ENCODE measurements at regions not wholly inside any gene's neighbourhood (a gene's known extent, or its start where the extent isn't known, plus 50 kb on each side); places are given as distances from the start of the nearest gene placed in this dataset.

DNA sequence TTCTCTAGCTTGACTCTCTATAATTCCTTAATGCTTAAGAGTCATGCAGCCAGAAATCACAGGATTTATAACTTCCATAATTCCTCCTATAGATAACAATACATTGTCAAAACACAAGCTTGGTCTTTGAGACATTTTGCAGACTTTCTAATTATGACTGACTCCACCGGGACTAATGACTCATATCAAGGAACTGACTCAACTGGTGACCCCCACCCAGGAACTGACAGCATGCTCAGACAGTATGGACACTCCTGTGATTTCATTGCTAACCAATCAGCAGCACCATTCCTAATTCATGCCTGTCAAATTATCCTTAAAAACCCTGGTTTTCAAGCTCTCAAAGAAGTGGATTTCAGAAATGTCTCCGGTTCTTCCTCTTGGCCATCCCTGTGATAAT, 670.5 kb upstream of the IMPG1 start:
- ChIA-PET POLR2A (no interaction called here), CTCF (no interaction called here)
- DNase-seq (ENCODE audit: extremely low spot score), result no peak
- no peak for TF ChIP-seq TARDBP (IDR thresholded peaks at IDR 0.05)
- TF ChIP-seq ARNT (IDR thresholded peaks at IDR 0.05), result no peak
- TF ChIP-seq SP1 (IDR thresholded peaks at IDR 0.05), result no peak
- TF ChIP-seq ELF4 (IDR thresholded peaks at IDR 0.05), result no peak
- no peak for TF ChIP-seq FOXA1 (IDR thresholded peaks at IDR 0.05)
- TF ChIP-seq ZNF384 (IDR thresholded peaks at IDR 0.05), result no peak
- TF ChIP-seq HDGF (IDR thresholded peaks at IDR 0.05; ENCODE audit: borderline replicate concordance), result no peak
- TF ChIP-seq BHLHE40 (IDR thresholded peaks at IDR 0.05; ENCODE audit: borderline replicate concordance), result no peak
- no peak for TF ChIP-seq L3MBTL2 (conservative IDR thresholded peaks at IDR 0.05)
- TF ChIP-seq, protein P1, sequence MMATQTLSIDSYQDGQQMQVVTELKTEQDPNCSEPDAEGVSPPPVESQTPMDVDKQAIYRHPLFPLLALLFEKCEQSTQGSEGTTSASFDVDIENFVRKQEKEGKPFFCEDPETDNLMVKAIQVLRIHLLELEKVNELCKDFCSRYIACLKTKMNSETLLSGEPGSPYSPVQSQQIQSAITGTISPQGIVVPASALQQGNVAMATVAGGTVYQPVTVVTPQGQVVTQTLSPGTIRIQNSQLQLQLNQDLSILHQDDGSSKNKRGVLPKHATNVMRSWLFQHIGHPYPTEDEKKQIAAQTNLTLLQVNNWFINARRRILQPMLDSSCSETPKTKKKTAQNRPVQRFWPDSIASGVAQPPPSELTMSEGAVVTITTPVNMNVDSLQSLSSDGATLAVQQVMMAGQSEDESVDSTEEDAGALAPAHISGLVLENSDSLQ (IDR thresholded peaks at IDR 0.05), result no peak
- no peak for TF ChIP-seq LEF1 (IDR thresholded peaks at IDR 0.05; ENCODE audit: borderline replicate concordance)
- no peak for TF ChIP-seq FOXM1 (IDR thresholded peaks at IDR 0.05; ENCODE audit: borderline replicate concordance)
- no peak for TF ChIP-seq FOXK2 (IDR thresholded peaks at IDR 0.05)
- TF ChIP-seq SUZ12 (IDR thresholded peaks at IDR 0.05), result no peak

DNA sequence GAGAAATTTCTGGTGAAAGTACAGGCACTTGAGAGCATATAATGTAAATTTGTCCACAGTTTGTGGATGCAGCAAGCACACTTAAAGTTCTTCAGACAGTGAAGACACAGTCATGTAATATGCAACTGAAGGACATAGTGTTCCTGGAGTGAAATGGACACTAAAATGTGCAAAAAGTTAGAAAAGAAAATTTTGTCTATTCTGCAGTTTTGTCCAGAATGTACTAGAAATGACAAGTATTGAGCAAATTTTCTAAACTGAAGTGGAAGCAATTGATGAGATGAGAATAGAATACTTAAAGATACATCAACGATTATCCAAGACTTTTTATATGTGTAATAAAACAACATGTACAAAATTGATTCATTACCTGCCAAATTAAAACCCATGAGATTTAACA, 647.0 kb upstream of the IMPG1 start:
- ChIA-PET CTCF (no interaction called here), POLR2A (no interaction called here)
- TF ChIP-seq ELF4 (IDR thresholded peaks at IDR 0.05) (no peak), ARNT (IDR thresholded peaks at IDR 0.05) (no peak), TARDBP (IDR thresholded peaks at IDR 0.05) (no peak), LEF1 (IDR thresholded peaks at IDR 0.05; ENCODE audit: borderline replicate concordance) (no peak), NFRKB (IDR thresholded peaks at IDR 0.05) (no peak), CTBP1 (IDR thresholded peaks at IDR 0.05; ENCODE audit: borderline replicate concordance) (no peak), ZNF384 (IDR thresholded peaks at IDR 0.05) (no peak), SP1 (IDR thresholded peaks at IDR 0.05) (no peak), HDGF (IDR thresholded peaks at IDR 0.05; ENCODE audit: borderline replicate concordance) (no peak), FOXM1 (IDR thresholded peaks at IDR 0.05; ENCODE audit: borderline replicate concordance) (no peak), SUZ12 (IDR thresholded peaks at IDR 0.05) (no peak), L3MBTL2 (conservative IDR thresholded peaks at IDR 0.05) (no peak), BHLHE40 (IDR thresholded peaks at IDR 0.05; ENCODE audit: borderline replicate concordance) (no peak), FOXK2 (IDR thresholded peaks at IDR 0.05) (no peak), FOXA1 (IDR thresholded peaks at IDR 0.05) (no peak)
- TF ChIP-seq, protein P1 (IDR thresholded peaks at IDR 0.05), result no peak
- DNase-seq (ENCODE audit: extremely low spot score), result no peak

DNA sequence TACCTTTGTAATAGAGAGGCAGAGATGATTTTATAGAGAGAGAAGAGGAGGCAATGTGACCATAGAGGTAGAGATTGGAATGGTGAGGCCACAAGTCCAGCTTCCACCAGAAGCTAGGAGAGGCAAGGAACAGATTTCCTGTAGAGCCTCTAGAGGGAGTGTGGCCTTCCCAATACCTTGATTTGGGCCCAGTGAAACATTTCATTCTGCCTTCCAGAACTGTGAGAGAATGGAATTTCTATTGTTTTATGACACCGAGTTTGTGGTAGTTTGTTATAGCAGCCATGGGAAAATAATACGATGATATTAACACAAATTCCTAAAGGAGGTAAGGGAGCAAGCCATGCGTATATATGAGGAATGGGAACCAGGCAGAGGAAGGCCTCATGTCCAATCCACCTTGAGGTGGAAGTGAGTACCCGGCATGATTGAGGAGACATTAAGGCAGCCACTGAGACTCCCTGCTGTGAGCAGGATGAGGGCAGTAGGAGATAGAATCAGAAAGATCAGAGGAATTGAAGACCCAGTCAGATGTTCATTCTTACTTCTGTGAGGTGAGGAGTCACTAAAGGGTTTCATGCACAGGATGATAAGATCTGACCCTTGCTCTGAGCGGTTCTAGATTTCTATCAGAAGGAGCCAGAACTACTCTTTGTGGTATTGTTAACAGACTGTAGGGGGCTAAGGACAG, 636.3 kb upstream of the IMPG1 start:
- no peak for DNase-seq (ENCODE audit: extremely low spot score)
- CTCF ChIA-PET, result no interaction called here
- POLR2A ChIA-PET, result no interaction called here
- no peak for TF ChIP-seq FOXA1 (IDR thresholded peaks at IDR 0.05)

DNA sequence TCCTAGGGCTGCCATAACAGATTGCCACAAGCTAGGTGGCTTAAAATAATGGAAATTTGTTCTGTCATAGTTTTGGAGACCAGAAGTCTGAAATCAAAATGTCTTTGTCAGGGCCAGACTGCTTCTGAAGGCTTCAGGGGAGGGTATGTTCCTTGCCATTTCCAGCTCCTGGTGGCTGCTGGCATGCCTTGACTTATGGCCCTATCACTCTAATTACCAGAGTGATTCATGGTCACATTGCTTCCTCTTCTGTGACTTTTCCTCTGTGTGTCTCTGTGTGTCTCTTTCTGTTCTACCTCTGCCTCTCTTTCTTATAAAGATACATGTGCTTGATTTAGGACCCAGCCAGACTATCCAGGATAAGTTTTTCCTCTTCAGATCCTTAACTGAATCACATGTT, 635.2 kb upstream of the IMPG1 start:
- ChIA-PET CTCF (interaction anchor here (0.7 kb wide), 1 partner anchor 1825 kb away, joined by 3 read pairs; no protein-coding TSS in a partner anchor), POLR2A (no interaction called here)
- no peak for TF ChIP-seq L3MBTL2 (conservative IDR thresholded peaks at IDR 0.05)
- TF ChIP-seq ARNT (IDR thresholded peaks at IDR 0.05), result no peak
- TF ChIP-seq NFRKB (IDR thresholded peaks at IDR 0.05), result no peak
- TF ChIP-seq ELF4 (IDR thresholded peaks at IDR 0.05), result no peak
- DNase-seq (ENCODE audit: extremely low spot score), result no peak

DNA sequence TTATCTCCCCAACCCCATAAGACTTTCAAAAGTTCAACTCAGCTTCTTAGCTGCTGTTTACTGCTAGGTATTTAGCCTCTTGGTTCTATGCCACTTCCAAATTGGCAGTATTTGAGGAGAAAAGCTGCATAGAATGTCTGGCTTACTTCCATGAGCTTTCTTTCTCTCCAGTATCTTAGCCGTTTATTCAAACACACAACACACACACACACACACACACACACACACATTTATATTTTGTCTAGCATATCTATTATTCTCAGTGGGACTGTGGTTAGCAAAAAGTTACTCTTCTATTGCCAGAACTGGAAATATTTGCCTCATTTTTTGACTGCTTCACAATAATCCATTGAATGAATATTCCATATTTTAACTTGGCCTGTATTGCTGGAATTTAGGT, 634.2 kb upstream of the IMPG1 start:
- DNase-seq (ENCODE audit: extremely low spot score), result no peak
- CTCF ChIA-PET, result no interaction called here
- TF ChIP-seq FOXK2 (IDR thresholded peaks at IDR 0.05), result no peak
- TF ChIP-seq CTBP1 (IDR thresholded peaks at IDR 0.05; ENCODE audit: borderline replicate concordance), result no peak
- no peak for TF ChIP-seq FOXM1 (IDR thresholded peaks at IDR 0.05; ENCODE audit: borderline replicate concordance)
- no peak for TF ChIP-seq L3MBTL2 (conservative IDR thresholded peaks at IDR 0.05)
- no peak for TF ChIP-seq SP1 (IDR thresholded peaks at IDR 0.05)
- POLR2A ChIA-PET, result no interaction called here

DNA sequence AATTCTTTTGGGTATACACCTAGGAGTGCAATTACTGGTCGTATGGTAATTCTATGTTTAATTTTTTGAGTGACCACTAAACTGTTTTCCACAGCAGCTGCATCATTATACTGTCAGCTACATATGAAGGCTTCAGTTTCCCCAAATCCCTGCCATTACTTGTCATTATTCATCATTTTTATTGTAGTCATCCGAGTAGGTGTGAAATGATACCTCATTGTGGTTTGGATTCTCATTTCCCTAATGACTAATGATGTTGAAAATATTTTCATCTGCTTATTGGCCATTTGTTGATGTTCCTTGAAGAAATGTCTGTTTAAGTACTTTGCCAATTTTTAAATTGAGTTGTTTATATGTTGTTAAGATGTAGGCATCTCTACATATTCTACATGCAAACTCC, 633.6 kb upstream of the IMPG1 start:
- no peak for DNase-seq (ENCODE audit: extremely low spot score)
- CTCF ChIA-PET, result no interaction called here
- TF ChIP-seq FOXA1 (IDR thresholded peaks at IDR 0.05), result no peak
- TF ChIP-seq L3MBTL2 (conservative IDR thresholded peaks at IDR 0.05), result no peak
- TF ChIP-seq, protein P1 (IDR thresholded peaks at IDR 0.05), result no peak
- TF ChIP-seq SP1 (IDR thresholded peaks at IDR 0.05), result no peak
- no peak for TF ChIP-seq LEF1 (IDR thresholded peaks at IDR 0.05; ENCODE audit: borderline replicate concordance)
- TF ChIP-seq NFRKB (IDR thresholded peaks at IDR 0.05), result no peak
- no peak for TF ChIP-seq HDGF (IDR thresholded peaks at IDR 0.05; ENCODE audit: borderline replicate concordance)
- POLR2A ChIA-PET, result no interaction called here

DNA sequence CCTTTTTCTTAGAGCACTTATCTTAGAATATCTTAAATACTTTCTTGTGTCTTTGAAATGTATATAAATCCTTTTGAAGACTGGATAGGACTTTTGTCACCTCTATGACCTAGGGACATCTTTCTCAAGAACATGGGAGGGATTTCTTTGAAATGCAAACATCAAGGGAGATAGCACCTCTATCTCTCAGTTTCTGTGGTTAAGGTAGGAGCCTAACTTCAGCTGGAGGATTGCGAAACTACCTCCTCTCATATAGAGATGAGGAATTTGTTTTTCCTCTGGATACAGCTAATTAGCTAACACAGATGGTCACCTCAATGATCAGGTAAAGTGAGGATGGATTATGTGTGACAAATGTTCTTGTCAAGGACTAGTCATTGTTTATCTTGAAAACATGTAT, 631.3 kb upstream of the IMPG1 start:
- POLR2A ChIA-PET, result no interaction called here
- TF ChIP-seq SUZ12 (IDR thresholded peaks at IDR 0.05) (no peak), LEF1 (IDR thresholded peaks at IDR 0.05; ENCODE audit: borderline replicate concordance) (no peak), ELF4 (IDR thresholded peaks at IDR 0.05) (no peak), FOXA1 (IDR thresholded peaks at IDR 0.05) (no peak), FOXM1 (IDR thresholded peaks at IDR 0.05; ENCODE audit: borderline replicate concordance) (no peak), FOXK2 (IDR thresholded peaks at IDR 0.05) (no peak), ZNF384 (IDR thresholded peaks at IDR 0.05) (no peak), CTBP1 (IDR thresholded peaks at IDR 0.05; ENCODE audit: borderline replicate concordance) (no peak), HDGF (IDR thresholded peaks at IDR 0.05; ENCODE audit: borderline replicate concordance) (no peak), NFRKB (IDR thresholded peaks at IDR 0.05) (no peak), SP1 (IDR thresholded peaks at IDR 0.05) (no peak), BHLHE40 (IDR thresholded peaks at IDR 0.05; ENCODE audit: borderline replicate concordance) (no peak), TARDBP (IDR thresholded peaks at IDR 0.05) (no peak), ARNT (IDR thresholded peaks at IDR 0.05) (no peak)
- TF ChIP-seq, protein P1 (IDR thresholded peaks at IDR 0.05), result no peak
- DNase-seq (ENCODE audit: extremely low spot score), result no peak

More for the DNA sequence above, 631.3 kb upstream of the IMPG1 start:
- CTCF ChIA-PET, result interaction anchor here (0.6 kb wide), 1 partner anchor 308 kb away, joined by 4 read pairs; no protein-coding TSS in a partner anchor

All from HEK293T (cell line).